Karpas-422 (cell line): ENCODE measurements at regions not wholly inside any gene's neighbourhood (a gene's known extent, or its start where the extent isn't known, plus 50 kb on each side); places are given as distances from the start of the nearest gene placed in this dataset.

Experiments
- DNase-seq: peaks from one replicate; pipeline ENCODE4 v3.0.0-alpha.2; 2015
- H2AFZ ChIP-seq: fragments of 200-600 bp; sonication (generic); 2 replicates; pipeline ENCODE4 v1.6.1; 2014; ENCODE audit warnings: antibody characterized with exemption, low read length, mixed read lengths
- H3K27ac ChIP-seq: fragments of 200-600 bp; sonication (generic); 2 replicates; pipeline ENCODE4 v1.5.1; 2014; ENCODE audit warnings: mild to moderate bottlenecking, low read length, moderate library complexity
- H3K27me3 ChIP-seq: fragments of 200-600 bp; sonication (generic); 2 replicates; pipeline ENCODE4 v1.6.1; 2014; ENCODE audit warnings: low read length, mixed read lengths
- H3K36me3 ChIP-seq: fragments of 200-600 bp; sonication (generic); 2 replicates; pipeline ENCODE4 v1.6.1; 2014; ENCODE audit warnings: low read length, mixed read lengths; ENCODE audit not compliant: insufficient read depth
- H3K4me1 ChIP-seq: fragments of 200-600 bp; sonication (generic); 2 replicates; pipeline ENCODE4 v1.6.1; 2014; ENCODE audit warnings: mild to moderate bottlenecking, low read length, mixed read lengths
- H3K4me2 ChIP-seq: fragments of 200-600 bp; sonication (generic); 2 replicates; pipeline ENCODE4 v1.6.1; 2014; ENCODE audit warnings: low read length, low read depth, mild to moderate bottlenecking; ENCODE audit not compliant: poor library complexity, severe bottlenecking
- H3K4me3 ChIP-seq: fragments of 200-600 bp; sonication (generic); 2 replicates; pipeline ENCODE4 v1.5.1; 2014; ENCODE audit warnings: mild to moderate bottlenecking, antibody characterized with exemption, low read length, mixed read lengths
- H3K79me2 ChIP-seq: fragments of 200-600 bp; sonication (generic); 2 replicates; pipeline ENCODE4 v1.6.1; 2014; ENCODE audit warnings: mild to moderate bottlenecking, low read length, mixed read lengths
- H3K9ac ChIP-seq: fragments of 200-600 bp; sonication (generic); 2 replicates; pipeline ENCODE4 v1.6.0; 2014; ENCODE audit warnings: low read length
- H3K9me2 ChIP-seq: fragments of 200-600 bp; sonication (generic), shearing (Covaris generic); replicated peaks from 2 replicates; pipeline ENCODE4 v1.6.0; 2014; ENCODE audit warnings: mild to moderate bottlenecking, low read length, moderate library complexity; ENCODE audit not compliant: insufficient read depth
- H3K9me3 ChIP-seq: fragments of 300-700, 200-600 bp; sonication (generic); 2 replicates; pipeline ENCODE4 v1.6.1; 2014; ENCODE audit warnings: low read length, mixed read lengths
- H4K20me1 ChIP-seq: fragments of 200-600 bp; sonication (generic); 2 replicates; pipeline ENCODE4 v1.6.1; 2014; ENCODE audit warnings: mild to moderate bottlenecking, antibody characterized with exemption, low read length, low read depth; ENCODE audit not compliant: insufficient read depth

- Histone ChIP-seq H3K9me2 (no peaks in the 10 kb centered on the region), H3K79me2 (no peaks in the 10 kb centered on the region), H3K4me3 (no peak overlapping the region), H3K27me3 (no peaks in the 10 kb centered on the region), H3K27ac (no peak overlapping the region), H3K9me3 (peaks cover 14% of the 10 kb centered on the region), H3K4me1 (no peaks in the 10 kb centered on the region), H4K20me1 (no peaks in the 10 kb centered on the region), H2AFZ (no peak overlapping the region), H3K4me2 (no peak overlapping the region), H3K36me3 (no peaks in the 10 kb centered on the region), H3K9ac (no peak overlapping the region)
- no peak for DNase-seq
Measured at GRCh38 chr4:31084806-31085416, 364.7 kb downstream of the PCDH7 start.

GRCh38 chr4:31085689-31086088, 365.5 kb downstream of the PCDH7 start:
- no peak overlapping the region for H3K27ac ChIP-seq
- H3K9ac ChIP-seq = no peak overlapping the region
- H3K9me2 ChIP-seq = no peaks in the 10 kb centered on the region
- H3K4me1 ChIP-seq = no peaks in the 10 kb centered on the region
- no peak overlapping the region for H3K4me3 ChIP-seq
- H3K9me3 ChIP-seq = peaks cover 16% of the 10 kb centered on the region
- H3K36me3 ChIP-seq = no peaks in the 10 kb centered on the region
- H3K79me2 ChIP-seq = no peaks in the 10 kb centered on the region
- no peak for DNase-seq
- no peak overlapping the region for H2AFZ ChIP-seq
- no peaks in the 10 kb centered on the region for H4K20me1 ChIP-seq
- no peak overlapping the region for H3K4me2 ChIP-seq
- H3K27me3 ChIP-seq = no peaks in the 10 kb centered on the region

GRCh38 chr4:31086756-31087330, 366.7 kb downstream of the PCDH7 start:
- H3K36me3 ChIP-seq = no peaks in the 10 kb centered on the region
- H4K20me1 ChIP-seq = no peaks in the 10 kb centered on the region
- no peak overlapping the region for H3K4me2 ChIP-seq
- no peaks in the 10 kb centered on the region for H3K27me3 ChIP-seq
- DNase-seq = no peak
- no peak overlapping the region for H3K9ac ChIP-seq
- H3K9me3 ChIP-seq = peaks cover 16% of the 10 kb centered on the region
- H3K9me2 ChIP-seq = no peaks in the 10 kb centered on the region
- H3K4me1 ChIP-seq = no peaks in the 10 kb centered on the region
- H3K27ac ChIP-seq = no peak overlapping the region
- H3K4me3 ChIP-seq = no peak overlapping the region
- no peak overlapping the region for H2AFZ ChIP-seq
- H3K79me2 ChIP-seq = no peaks in the 10 kb centered on the region

GRCh38 chr4:31088600-31089230, 368.5 kb downstream of the PCDH7 start:
- H2AFZ ChIP-seq = no peak overlapping the region
- no peaks in the 10 kb centered on the region for H3K9me2 ChIP-seq
- H3K79me2 ChIP-seq = no peaks in the 10 kb centered on the region
- H3K27me3 ChIP-seq = no peaks in the 10 kb centered on the region
- DNase-seq = no peak
- no peak overlapping the region for H3K4me2 ChIP-seq
- H3K4me1 ChIP-seq = no peaks in the 10 kb centered on the region
- no peak overlapping the region for H3K4me3 ChIP-seq
- no peak overlapping the region for H3K9ac ChIP-seq
- no peaks in the 10 kb centered on the region for H3K36me3 ChIP-seq
- H4K20me1 ChIP-seq = no peaks in the 10 kb centered on the region
- peaks cover 21% of the 10 kb centered on the region for H3K9me3 ChIP-seq
- H3K27ac ChIP-seq = no peak overlapping the region

- no peaks in the 10 kb centered on the region for H3K36me3 ChIP-seq
- no peak for DNase-seq
- no peaks in the 10 kb centered on the region for H3K4me1 ChIP-seq
- H3K4me3 ChIP-seq = no peak overlapping the region
- no peak overlapping the region for H3K27ac ChIP-seq
- H3K4me2 ChIP-seq = no peak overlapping the region
- H3K9ac ChIP-seq = no peak overlapping the region
- H3K9me3 ChIP-seq = peaks cover 21% of the 10 kb centered on the region
- 0 out of 2 replicates have a peak overlapping the region, but pooled peaks have one; percentile 28 for H2AFZ ChIP-seq
- no peaks in the 10 kb centered on the region for H3K27me3 ChIP-seq
- H3K79me2 ChIP-seq = no peaks in the 10 kb centered on the region
- no peaks in the 10 kb centered on the region for H4K20me1 ChIP-seq
- no peaks in the 10 kb centered on the region for H3K9me2 ChIP-seq
Measured at GRCh38 chr4:31089815-31090214, 369.6 kb downstream of the PCDH7 start.

GRCh38 chr4:31094474-31094873, 374.3 kb downstream of the PCDH7 start:
- no peak overlapping the region for H3K27ac ChIP-seq
- H3K9me2 ChIP-seq = no peaks in the 10 kb centered on the region
- H3K9me3 ChIP-seq = peaks cover 22% of the 10 kb centered on the region
- no peaks in the 10 kb centered on the region for H3K4me1 ChIP-seq
- H2AFZ ChIP-seq = no peak overlapping the region
- DNase-seq = no peak
- no peaks in the 10 kb centered on the region for H4K20me1 ChIP-seq
- no peak overlapping the region for H3K4me3 ChIP-seq
- H3K27me3 ChIP-seq = no peaks in the 10 kb centered on the region
- H3K36me3 ChIP-seq = no peaks in the 10 kb centered on the region
- no peak overlapping the region for H3K9ac ChIP-seq
- H3K79me2 ChIP-seq = no peaks in the 10 kb centered on the region
- no peak overlapping the region for H3K4me2 ChIP-seq

- Histone ChIP-seq H3K9me2 (no peaks in the 10 kb centered on the region), H3K4me3 (no peak overlapping the region), H3K27ac (no peak overlapping the region), H3K36me3 (no peaks in the 10 kb centered on the region), H3K9me3 (peaks cover 18% of the 10 kb centered on the region), H2AFZ (no peak overlapping the region), H4K20me1 (no peaks in the 10 kb centered on the region), H3K9ac (no peak overlapping the region), H3K4me1 (no peaks in the 10 kb centered on the region), H3K27me3 (no peaks in the 10 kb centered on the region), H3K4me2 (no peak overlapping the region), H3K79me2 (no peaks in the 10 kb centered on the region)
- no peak for DNase-seq
Measured at GRCh38 chr4:31097999-31098398, 377.8 kb downstream of the PCDH7 start.

GRCh38 chr4:31100536-31100935, 380.4 kb downstream of the PCDH7 start:
- H3K4me1 ChIP-seq = no peaks in the 10 kb centered on the region
- DNase-seq = no peak
- no peaks in the 10 kb centered on the region for H3K36me3 ChIP-seq
- no peaks in the 10 kb centered on the region for H3K9me2 ChIP-seq
- H4K20me1 ChIP-seq = no peaks in the 10 kb centered on the region
- no peak overlapping the region for H3K4me3 ChIP-seq
- H3K4me2 ChIP-seq = no peak overlapping the region
- no peaks in the 10 kb centered on the region for H3K27me3 ChIP-seq
- no peaks in the 10 kb centered on the region for H3K79me2 ChIP-seq
- no peak overlapping the region for H3K27ac ChIP-seq
- no peak overlapping the region for H2AFZ ChIP-seq
- H3K9ac ChIP-seq = no peak overlapping the region
- peaks cover 29% of the 10 kb centered on the region for H3K9me3 ChIP-seq
